HEK293 (cell line): ENCODE measurements at regions not wholly inside any gene's neighbourhood (a gene's known extent, or its start where the extent isn't known, plus 50 kb on each side); places are given as distances from the start of the nearest gene placed in this dataset.

Experiments
- CTCF ChIA-PET: fragments of 350-600 bp; formaldehyde crosslinking; extraction: SDS; loops from one replicate; lab custom pipeline; 2021; ENCODE audit warnings: antibody characterized with exemption; lab: Yijun Ruan, JAX
- POLR2A ChIA-PET: fragments of 300-600 bp; formaldehyde crosslinking; extraction: SDS; loops from one replicate; lab custom pipeline; 2020; ENCODE audit warnings: antibody characterized with exemption, inconsistent platforms; lab: Yijun Ruan, JAX
- H3K27ac ChIP-seq: fragments of 200-500 bp; sonication (Bioruptor generic); 2 replicates; pipeline ENCODE4 v1.5.1; 2014; ENCODE audit warnings: low read depth, low read length, control low read depth, inconsistent platforms; ENCODE audit errors: extremely low read depth
- H3K36me3 ChIP-seq, 2 experiments: fragments of 200-500 bp in 1 of 2; sonication (Bioruptor generic) in 1 of 2; 1 replicate in 1 of 2; 2 replicates in 1 of 2; pipeline ENCODE4 v1.5.1; 2014 to 2017; ENCODE audit warnings: inconsistent platforms in 2 of 2, low read length in 2 of 2; ENCODE audit not compliant: control insufficient read depth in 2 of 2, insufficient read depth in 1 of 2
- H3K4me1 ChIP-seq: fragments of 200-500 bp; sonication (Bioruptor generic); 2 replicates; pipeline ENCODE4 v1.5.1; 2014; ENCODE audit warnings: mild to moderate bottlenecking, low read length, inconsistent platforms; ENCODE audit not compliant: control insufficient read depth, insufficient read depth
- H3K4me3 ChIP-seq: 2 replicates; pipeline ENCODE4 v1.5.1; 2011; ENCODE audit warnings: low read depth, mild to moderate bottlenecking, control low read depth, low read length, moderate library complexity
- H3K9me3 ChIP-seq: fragments of 200-500 bp; sonication (Bioruptor generic); 2 replicates; pipeline ENCODE4 v1.5.1; 2014; ENCODE audit warnings: low read depth, low read length, inconsistent platforms; ENCODE audit not compliant: control insufficient read depth, insufficient read depth
- HOXA7 ChIP-seq: sonication (generic); formaldehyde crosslinking; IDR thresholded peaks from 2 replicates; pipeline ENCODE4 v1.8.1; 2022; ENCODE audit warnings: missing genetic modification reagents, borderline replicate concordance
- HOXC10 ChIP-seq: sonication (generic); formaldehyde crosslinking; IDR thresholded peaks from 2 replicates; pipeline ENCODE4 v1.8.1; 2023; ENCODE audit warnings: mild to moderate bottlenecking, missing genetic modification reagents
- PATZ1 ChIP-seq: fragments of 450-650 bp; formaldehyde crosslinking; IDR thresholded peaks from 2 replicates; pipeline ENCODE4 v1.5.1; 2016; ENCODE audit warnings: missing biosample characterization, missing genetic modification characterization
- PBX3 ChIP-seq: sonication (generic); formaldehyde crosslinking; IDR thresholded peaks from 2 replicates; pipeline ENCODE4 v1.8.1; 2022; ENCODE audit warnings: mild to moderate bottlenecking, moderate library complexity, missing genetic modification reagents
- SCRT2 ChIP-seq: fragments of 450-650 bp; formaldehyde crosslinking; IDR thresholded peaks from 2 replicates; pipeline ENCODE4 v1.5.1; 2016; ENCODE audit warnings: missing biosample characterization, missing genetic modification characterization
- ZFP41 ChIP-seq: fragments of 450-650 bp; formaldehyde crosslinking; IDR thresholded peaks from 2 replicates; pipeline ENCODE4 v1.5.1; 2016; ENCODE audit warnings: missing biosample characterization, missing genetic modification characterization, borderline replicate concordance
- ZNF10 ChIP-seq: fragments of 450-650 bp; formaldehyde crosslinking; IDR thresholded peaks from 2 replicates; pipeline ENCODE4 v1.5.1; 2017; ENCODE audit warnings: missing biosample characterization, missing genetic modification characterization
- ZNF138 ChIP-seq: fragments of 450-650 bp; formaldehyde crosslinking; IDR thresholded peaks from 2 replicates; pipeline ENCODE4 v1.5.1; 2016; ENCODE audit warnings: missing biosample characterization, missing genetic modification characterization, borderline replicate concordance
- ZNF280D ChIP-seq: fragments of 450-650 bp; formaldehyde crosslinking; IDR thresholded peaks from 2 replicates; pipeline ENCODE4 v1.5.1; 2016; ENCODE audit warnings: missing biosample characterization, missing genetic modification characterization
- ZNF302 ChIP-seq: fragments of 450-650 bp; formaldehyde crosslinking; IDR thresholded peaks from 2 replicates; pipeline ENCODE4 v1.5.1; 2016; ENCODE audit warnings: missing biosample characterization, missing genetic modification characterization, low read depth
- ZNF354C ChIP-seq: fragments of 450-650 bp; formaldehyde crosslinking; IDR thresholded peaks from 2 replicates; pipeline ENCODE4 v1.5.1; 2016; ENCODE audit warnings: missing biosample characterization, missing genetic modification characterization, low read depth, borderline replicate concordance
- ZNF37A ChIP-seq: fragments of 450-650 bp; IDR thresholded peaks from 2 replicates; pipeline ENCODE4 v1.5.1; 2018; ENCODE audit warnings: missing biosample characterization, missing genetic modification characterization
- ZNF548 ChIP-seq: fragments of 450-650 bp; formaldehyde crosslinking; IDR thresholded peaks from 2 replicates; pipeline ENCODE4 v1.5.1; 2016; ENCODE audit warnings: missing biosample characterization, missing genetic modification characterization
- ZNF777 ChIP-seq: fragments of 450-650 bp; formaldehyde crosslinking; IDR thresholded peaks from 2 replicates; pipeline ENCODE4 v1.5.1; 2017; ENCODE audit warnings: missing biosample characterization, missing genetic modification characterization, borderline replicate concordance
- ZNF843 ChIP-seq: fragments of 450-650 bp; formaldehyde crosslinking; IDR thresholded peaks from 2 replicates; pipeline ENCODE4 v1.5.1; 2016; ENCODE audit warnings: missing biosample characterization, missing genetic modification characterization
- TF ChIP-seq, protein P1 (sequence below): fragments of 450-650 bp; formaldehyde crosslinking; IDR thresholded peaks from 2 replicates; pipeline ENCODE4 v1.5.1; 2016; ENCODE audit warnings: missing biosample characterization, missing genetic modification characterization
- TF ChIP-seq, protein P2 (sequence below): fragments of 450-650 bp; formaldehyde crosslinking; IDR thresholded peaks from 2 replicates; pipeline ENCODE4 v1.5.1; 2017; ENCODE audit warnings: missing biosample characterization, mild to moderate bottlenecking, missing genetic modification characterization, moderate library complexity
- TF ChIP-seq, protein P3 (sequence below): fragments of 450-650 bp; formaldehyde crosslinking; IDR thresholded peaks from 2 replicates; pipeline ENCODE4 v1.5.1; 2016; ENCODE audit warnings: missing biosample characterization, missing genetic modification characterization

GRCh38 chr2:217452928-217453327 is 549.9 kb downstream of the TNS1 start:
- no peaks in the 10 kb centered on the region for H3K9me3 ChIP-seq
- ChIA-PET CTCF (interaction anchor here (0.6 kb wide), 1 partner anchor 348 kb away, joined by 3 read pairs; no protein-coding TSS in a partner anchor), POLR2A (no interaction called here)
- TF ChIP-seq ZNF302 (tag by site-specific recombination) (no peak), ZNF37A (tag by site-specific recombination) (no peak), ZNF548 (tag by site-specific recombination) (no peak), ZNF843 (no peak), PATZ1 (tag by site-specific recombination) (no peak), ZNF10 (tag by site-specific recombination) (no peak), HOXC10 (CRISPR knock-in tag) (no peak), HOXA7 (CRISPR knock-in tag) (no peak), PBX3 (no peak), ZNF777 (tag by site-specific recombination) (no peak), ZNF138 (tag by site-specific recombination) (no peak), ZNF354C (tag by site-specific recombination) (no peak), ZNF280D (tag by site-specific recombination) (no peak), ZFP41 (tag by site-specific recombination) (no peak)
- TF ChIP-seq, protein P1, sequence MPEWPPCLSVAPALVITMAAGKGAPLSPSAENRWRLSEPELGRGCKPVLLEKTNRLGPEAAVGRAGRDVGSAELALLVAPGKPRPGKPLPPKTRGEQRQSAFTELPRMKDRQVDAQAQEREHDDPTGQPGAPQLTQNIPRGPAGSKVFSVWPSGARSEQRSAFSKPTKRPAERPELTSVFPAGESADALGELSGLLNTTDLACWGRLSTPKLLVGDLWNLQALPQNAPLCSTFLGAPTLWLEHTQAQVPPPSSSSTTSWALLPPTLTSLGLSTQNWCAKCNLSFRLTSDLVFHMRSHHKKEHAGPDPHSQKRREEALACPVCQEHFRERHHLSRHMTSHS (tag by site-specific recombination) = no peak
- TF ChIP-seq, protein P2, sequence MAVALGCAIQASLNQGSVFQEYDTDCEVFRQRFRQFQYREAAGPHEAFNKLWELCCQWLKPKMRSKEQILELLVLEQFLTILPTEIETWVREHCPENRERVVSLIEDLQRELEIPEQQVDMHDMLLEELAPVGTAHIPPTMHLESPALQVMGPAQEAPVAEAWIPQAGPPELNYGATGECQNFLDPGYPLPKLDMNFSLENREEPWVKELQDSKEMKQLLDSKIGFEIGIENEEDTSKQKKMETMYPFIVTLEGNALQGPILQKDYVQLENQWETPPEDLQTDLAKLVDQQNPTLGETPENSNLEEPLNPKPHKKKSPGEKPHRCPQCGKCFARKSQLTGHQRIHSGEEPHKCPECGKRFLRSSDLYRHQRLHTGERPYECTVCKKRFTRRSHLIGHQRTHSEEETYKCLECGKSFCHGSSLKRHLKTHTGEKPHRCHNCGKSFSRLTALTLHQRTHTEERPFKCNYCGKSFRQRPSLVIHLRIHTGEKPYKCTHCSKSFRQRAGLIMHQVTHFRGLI (tag by site-specific recombination) = no peak
- TF ChIP-seq, all 188 proteins: peak for 0
- H3K27ac ChIP-seq = no peak overlapping the region
- H3K4me3 ChIP-seq = no peak overlapping the region
- no peaks in the 10 kb centered on the region for H3K4me1 ChIP-seq
- H3K36me3 ChIP-seq = no peaks in the 10 kb centered on the region

DNA sequence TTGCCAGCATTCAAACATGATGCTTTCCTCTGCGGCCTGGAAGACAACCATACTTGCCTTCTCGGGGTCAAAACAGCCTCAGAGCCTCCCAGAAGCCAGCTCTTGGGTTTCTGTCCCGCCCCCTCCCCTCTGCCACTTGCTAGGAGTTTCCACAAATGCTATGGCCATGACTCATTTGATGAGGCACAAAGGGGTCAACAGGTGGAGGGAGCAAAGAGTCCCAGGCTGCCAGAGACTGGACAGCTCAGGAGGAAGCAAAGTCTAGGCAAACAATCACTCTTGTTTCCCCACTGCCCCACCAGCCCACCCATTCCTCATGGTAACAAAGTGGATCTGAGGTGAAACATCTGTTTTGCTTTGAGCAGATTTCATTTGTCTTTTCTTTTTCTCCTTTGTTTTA is 551.1 kb downstream of the TNS1 start:
- Histone ChIP-seq H3K27ac (no peak overlapping the region), H3K9me3 (no peaks in the 10 kb centered on the region), H3K36me3 (no peaks in the 10 kb centered on the region), H3K4me1 (no peaks in the 10 kb centered on the region), H3K4me3 (no peak overlapping the region)
- TF ChIP-seq, protein P3, sequence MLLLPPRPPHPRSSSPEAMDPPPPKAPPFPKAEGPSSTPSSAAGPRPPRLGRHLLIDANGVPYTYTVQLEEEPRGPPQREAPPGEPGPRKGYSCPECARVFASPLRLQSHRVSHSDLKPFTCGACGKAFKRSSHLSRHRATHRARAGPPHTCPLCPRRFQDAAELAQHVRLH (tag by site-specific recombination) = no peak
- TF ChIP-seq SCRT2 (tag by site-specific recombination) = peak; percentile 87
- POLR2A ChIA-PET = no interaction called here
- CTCF ChIA-PET = no interaction called here
